ENCODE measurements at regions not wholly inside any gene's neighbourhood (a gene's known extent, or its start where the extent isn't known, plus 50 kb on each side); places are given as distances from the start of the nearest gene placed in this dataset.

GRCh38 chr20:40191573-40191972, 497.5 kb downstream of the MAFB start:
- H3K4me3 ChIP-seq (ENCODE audit: low read depth in 1 of 2, low read length in 2 of 2), result no peak overlapping the region
- H3K27ac ChIP-seq (ENCODE audit: low read depth, low read length), result no peak overlapping the region
- H3K4me1 ChIP-seq (ENCODE audit: control insufficient read depth in 1 of 2, insufficient read depth in 2 of 2, low read length in 2 of 2), result no peaks in the 10 kb centered on the region
- H3K36me3 ChIP-seq (ENCODE audit: control insufficient read depth in 1 of 2, insufficient read depth in 2 of 2, low read length in 2 of 2), result no peaks in the 10 kb centered on the region
- H3K9me3 ChIP-seq (ENCODE audit: control insufficient read depth in 1 of 2, low read length in 2 of 2), result no peaks in the 10 kb centered on the region
- H3K9ac ChIP-seq (ENCODE audit: low read depth in 1 of 2, low read length in 2 of 2), result no peak overlapping the region
- H3K27me3 ChIP-seq (ENCODE audit: control insufficient read depth in 1 of 2, insufficient read depth in 2 of 2, low read length in 2 of 2), result no peaks in the 10 kb centered on the region

- no peak overlapping the region for H3K4me3 ChIP-seq (ENCODE audit: low read depth in 1 of 2, low read length in 2 of 2)
- no peaks in the 10 kb centered on the region for H3K4me1 ChIP-seq (ENCODE audit: control insufficient read depth in 1 of 2, insufficient read depth in 2 of 2, low read length in 2 of 2)
- no peak overlapping the region for H3K9ac ChIP-seq (ENCODE audit: low read depth in 1 of 2, low read length in 2 of 2)
- no peaks in the 10 kb centered on the region for H3K27me3 ChIP-seq (ENCODE audit: control insufficient read depth in 1 of 2, insufficient read depth in 2 of 2, low read length in 2 of 2)
- no peaks in the 10 kb centered on the region for H3K9me3 ChIP-seq (ENCODE audit: control insufficient read depth in 1 of 2, low read length in 2 of 2)
- H3K27ac ChIP-seq (ENCODE audit: low read depth, low read length), result no peak overlapping the region
- no peaks in the 10 kb centered on the region for H3K36me3 ChIP-seq (ENCODE audit: control insufficient read depth in 1 of 2, insufficient read depth in 2 of 2, low read length in 2 of 2)
These were observed 499.4 kb downstream of the MAFB start for GRCh38 chr20:40189621-40190020.

GRCh38 chr20:40188319-40188718, 500.7 kb downstream of the MAFB start:
- H3K9ac ChIP-seq (ENCODE audit: low read depth in 1 of 2, low read length in 2 of 2), result no peak overlapping the region
- no peaks in the 10 kb centered on the region for H3K36me3 ChIP-seq (ENCODE audit: control insufficient read depth in 1 of 2, insufficient read depth in 2 of 2, low read length in 2 of 2)
- H3K27ac ChIP-seq (ENCODE audit: low read depth, low read length), result no peak overlapping the region

GRCh38 chr20:40186826-40187225, 502.2 kb downstream of the MAFB start:
- H3K27me3 ChIP-seq (ENCODE audit: control insufficient read depth in 1 of 2, insufficient read depth in 2 of 2, low read length in 2 of 2), result no peaks in the 10 kb centered on the region
- no peak overlapping the region for H3K4me3 ChIP-seq (ENCODE audit: low read depth in 1 of 2, low read length in 2 of 2)
- no peak overlapping the region for H3K9ac ChIP-seq (ENCODE audit: low read depth in 1 of 2, low read length in 2 of 2)
- H3K27ac ChIP-seq (ENCODE audit: low read depth, low read length), result no peak overlapping the region
- H3K4me1 ChIP-seq (ENCODE audit: control insufficient read depth in 1 of 2, insufficient read depth in 2 of 2, low read length in 2 of 2), result no peaks in the 10 kb centered on the region
- H3K36me3 ChIP-seq (ENCODE audit: control insufficient read depth in 1 of 2, insufficient read depth in 2 of 2, low read length in 2 of 2), result no peaks in the 10 kb centered on the region
- H3K9me3 ChIP-seq (ENCODE audit: control insufficient read depth in 1 of 2, low read length in 2 of 2), result no peaks in the 10 kb centered on the region

More at GRCh38 chr20:40188319-40188718, 500.7 kb downstream of the MAFB start:
- H3K9me3 ChIP-seq (ENCODE audit: control insufficient read depth in 1 of 2, low read length in 2 of 2), result no peaks in the 10 kb centered on the region
- no peak overlapping the region for H3K4me3 ChIP-seq (ENCODE audit: low read depth in 1 of 2, low read length in 2 of 2)
- H3K27me3 ChIP-seq (ENCODE audit: control insufficient read depth in 1 of 2, insufficient read depth in 2 of 2, low read length in 2 of 2), result no peaks in the 10 kb centered on the region
- H3K4me1 ChIP-seq (ENCODE audit: control insufficient read depth in 1 of 2, insufficient read depth in 2 of 2, low read length in 2 of 2), result no peaks in the 10 kb centered on the region

- H3K36me3 ChIP-seq (ENCODE audit: control insufficient read depth in 1 of 2, insufficient read depth in 2 of 2, low read length in 2 of 2), result no peaks in the 10 kb centered on the region
- no peaks in the 10 kb centered on the region for H3K4me1 ChIP-seq (ENCODE audit: control insufficient read depth in 1 of 2, insufficient read depth in 2 of 2, low read length in 2 of 2)
- no peak overlapping the region for H3K4me3 ChIP-seq (ENCODE audit: low read depth in 1 of 2, low read length in 2 of 2)
- H3K27ac ChIP-seq (ENCODE audit: low read depth, low read length), result no peak overlapping the region
- H3K9ac ChIP-seq (ENCODE audit: low read depth in 1 of 2, low read length in 2 of 2), result no peak overlapping the region
- H3K9me3 ChIP-seq (ENCODE audit: control insufficient read depth in 1 of 2, low read length in 2 of 2), result no peaks in the 10 kb centered on the region
- H3K27me3 ChIP-seq (ENCODE audit: control insufficient read depth in 1 of 2, insufficient read depth in 2 of 2, low read length in 2 of 2), result no peaks in the 10 kb centered on the region
These were observed 507.4 kb downstream of the MAFB start for GRCh38 chr20:40181676-40182075.

- Histone ChIP-seq H3K27me3 (ENCODE audit: control insufficient read depth in 1 of 2, insufficient read depth in 2 of 2, low read length in 2 of 2) (no peaks in the 10 kb centered on the region), H3K9ac (ENCODE audit: low read depth in 1 of 2, low read length in 2 of 2) (no peak overlapping the region), H3K4me3 (ENCODE audit: low read depth in 1 of 2, low read length in 2 of 2) (no peak overlapping the region), H3K27ac (ENCODE audit: low read depth, low read length) (no peak overlapping the region), H3K9me3 (ENCODE audit: control insufficient read depth in 1 of 2, low read length in 2 of 2) (no peaks in the 10 kb centered on the region), H3K4me1 (ENCODE audit: control insufficient read depth in 1 of 2, insufficient read depth in 2 of 2, low read length in 2 of 2) (no peaks in the 10 kb centered on the region), H3K36me3 (ENCODE audit: control insufficient read depth in 1 of 2, insufficient read depth in 2 of 2, low read length in 2 of 2) (no peaks in the 10 kb centered on the region)
These were observed 512.8 kb downstream of the MAFB start for GRCh38 chr20:40176098-40176841.

GRCh38 chr20:40175296-40175695, 513.7 kb downstream of the MAFB start:
- Histone ChIP-seq H3K27ac (ENCODE audit: low read depth, low read length) (no peak overlapping the region), H3K27me3 (ENCODE audit: control insufficient read depth in 1 of 2, insufficient read depth in 2 of 2, low read length in 2 of 2) (no peaks in the 10 kb centered on the region)

GRCh38 chr20:40173872-40174271, 515.2 kb downstream of the MAFB start:
- Histone ChIP-seq H3K4me1 (ENCODE audit: control insufficient read depth in 1 of 2, insufficient read depth in 2 of 2, low read length in 2 of 2) (no peaks in the 10 kb centered on the region), H3K27ac (ENCODE audit: low read depth, low read length) (no peak overlapping the region), H3K9ac (ENCODE audit: low read depth in 1 of 2, low read length in 2 of 2) (no peak overlapping the region), H3K27me3 (ENCODE audit: control insufficient read depth in 1 of 2, insufficient read depth in 2 of 2, low read length in 2 of 2) (no peaks in the 10 kb centered on the region), H3K9me3 (ENCODE audit: control insufficient read depth in 1 of 2, low read length in 2 of 2) (no peaks in the 10 kb centered on the region), H3K36me3 (ENCODE audit: control insufficient read depth in 1 of 2, insufficient read depth in 2 of 2, low read length in 2 of 2) (no peaks in the 10 kb centered on the region), H3K4me3 (ENCODE audit: low read depth in 1 of 2, low read length in 2 of 2) (no peak overlapping the region)

More at GRCh38 chr20:40175296-40175695, 513.7 kb downstream of the MAFB start:
- H3K4me1 ChIP-seq (ENCODE audit: control insufficient read depth in 1 of 2, insufficient read depth in 2 of 2, low read length in 2 of 2), result no peaks in the 10 kb centered on the region
- no peaks in the 10 kb centered on the region for H3K9me3 ChIP-seq (ENCODE audit: control insufficient read depth in 1 of 2, low read length in 2 of 2)
- H3K9ac ChIP-seq (ENCODE audit: low read depth in 1 of 2, low read length in 2 of 2), result no peak overlapping the region
- no peaks in the 10 kb centered on the region for H3K36me3 ChIP-seq (ENCODE audit: control insufficient read depth in 1 of 2, insufficient read depth in 2 of 2, low read length in 2 of 2)
- no peak overlapping the region for H3K4me3 ChIP-seq (ENCODE audit: low read depth in 1 of 2, low read length in 2 of 2)

- Histone ChIP-seq H3K9me3 (ENCODE audit: control insufficient read depth in 1 of 2, low read length in 2 of 2) (no peaks in the 10 kb centered on the region), H3K4me1 (ENCODE audit: control insufficient read depth in 1 of 2, insufficient read depth in 2 of 2, low read length in 2 of 2) (no peaks in the 10 kb centered on the region), H3K4me3 (ENCODE audit: low read depth in 1 of 2, low read length in 2 of 2) (no peak overlapping the region), H3K27me3 (ENCODE audit: control insufficient read depth in 1 of 2, insufficient read depth in 2 of 2, low read length in 2 of 2) (no peaks in the 10 kb centered on the region), H3K27ac (ENCODE audit: low read depth, low read length) (no peak overlapping the region), H3K36me3 (ENCODE audit: control insufficient read depth in 1 of 2, insufficient read depth in 2 of 2, low read length in 2 of 2) (no peaks in the 10 kb centered on the region), H3K9ac (ENCODE audit: low read depth in 1 of 2, low read length in 2 of 2) (no peak overlapping the region)
These were observed 519.9 kb downstream of the MAFB start for GRCh38 chr20:40168981-40169620.

GRCh38 chr20:40161391-40161790, 527.6 kb downstream of the MAFB start:
- Histone ChIP-seq H3K27me3 (ENCODE audit: control insufficient read depth in 1 of 2, insufficient read depth in 2 of 2, low read length in 2 of 2) (peaks cover 0 to 3% of the 10 kb centered on the region in 2 donors), H3K27ac (ENCODE audit: low read depth, low read length) (no peak overlapping the region), H3K4me3 (ENCODE audit: low read depth in 1 of 2, low read length in 2 of 2) (no peak overlapping the region), H3K4me1 (ENCODE audit: control insufficient read depth in 1 of 2, insufficient read depth in 2 of 2, low read length in 2 of 2) (no peaks in the 10 kb centered on the region), H3K9ac (ENCODE audit: low read depth in 1 of 2, low read length in 2 of 2) (no peak overlapping the region), H3K9me3 (ENCODE audit: control insufficient read depth in 1 of 2, low read length in 2 of 2) (no peaks in the 10 kb centered on the region), H3K36me3 (ENCODE audit: control insufficient read depth in 1 of 2, insufficient read depth in 2 of 2, low read length in 2 of 2) (no peaks in the 10 kb centered on the region)

Data from duodenal mucosa (tissue), 2 donors.